Activated CD4-positive, alpha-beta T cell treated with anti-CD3 and anti-CD28 coated beads for 1 hour (primary cell): ENCODE measurements at regions not wholly inside any gene's neighbourhood (a gene's known extent, or its start where the extent isn't known, plus 50 kb on each side); places are given as distances from the start of the nearest gene placed in this dataset.

ENCODE experiments used
- DNase-seq: peaks from one replicate; pipeline ENCODE4 v3.0.0-alpha.2; 2020

DNA sequence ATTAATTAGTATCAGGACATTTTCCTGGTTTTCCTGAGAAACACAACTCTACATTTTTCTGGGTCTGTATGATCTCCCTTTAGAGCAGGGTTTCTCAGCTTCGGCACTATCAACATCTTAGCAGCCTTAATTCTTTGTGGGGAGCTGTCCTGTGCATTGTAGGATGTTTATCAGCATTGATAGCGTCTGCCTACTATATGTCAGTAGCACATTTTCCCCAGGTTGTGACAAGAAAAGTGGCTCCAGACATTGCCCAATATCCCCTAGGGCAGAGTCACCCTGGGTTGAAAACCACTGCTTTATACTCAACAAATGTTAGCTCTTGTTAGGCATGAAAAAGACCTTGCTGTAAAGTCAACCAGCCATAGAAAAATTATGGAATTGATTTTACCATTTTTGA lies 195.1 kb upstream of the FMN2 start:
- DNase-seq = no peak

DNA sequence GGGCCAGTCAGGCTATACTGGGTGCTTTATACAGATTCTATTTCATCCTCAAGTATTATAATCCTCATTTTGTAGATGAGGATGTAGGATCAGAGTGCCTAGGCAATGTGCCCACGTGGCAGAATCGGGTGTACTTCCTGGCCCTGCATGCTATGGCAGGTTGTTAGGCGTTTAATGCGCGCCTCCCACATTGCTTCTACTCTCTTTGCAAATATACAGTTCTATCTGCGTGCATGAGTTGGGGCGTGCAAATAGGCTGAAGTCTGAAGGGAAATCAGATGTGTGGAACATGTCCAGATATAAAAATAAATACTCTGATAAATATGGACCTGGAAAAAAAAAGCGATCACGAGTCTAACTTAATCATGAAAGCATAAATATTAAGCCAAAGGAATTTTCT lies 194.7 kb upstream of the FMN2 start:
- no peak for DNase-seq

DNA sequence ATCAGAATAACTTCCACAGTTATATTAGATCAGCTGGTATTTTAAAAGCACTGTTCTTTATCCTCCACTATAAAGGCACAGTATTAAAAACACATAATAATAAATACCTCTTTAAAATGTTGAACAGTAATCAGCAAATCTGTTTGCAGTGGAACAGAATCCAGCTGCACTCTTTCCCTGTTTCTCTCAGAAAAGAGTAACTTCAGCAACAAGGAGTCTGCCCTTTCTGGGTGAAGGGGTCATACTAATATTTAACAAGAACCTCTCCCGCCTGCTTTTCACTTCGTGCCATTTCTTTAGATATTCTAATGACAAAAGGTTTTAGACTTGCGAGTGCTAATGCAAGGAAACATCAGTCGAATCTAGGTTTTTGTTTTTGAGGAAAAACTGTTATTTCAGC lies 194.2 kb upstream of the FMN2 start:
- no peak for DNase-seq

DNA sequence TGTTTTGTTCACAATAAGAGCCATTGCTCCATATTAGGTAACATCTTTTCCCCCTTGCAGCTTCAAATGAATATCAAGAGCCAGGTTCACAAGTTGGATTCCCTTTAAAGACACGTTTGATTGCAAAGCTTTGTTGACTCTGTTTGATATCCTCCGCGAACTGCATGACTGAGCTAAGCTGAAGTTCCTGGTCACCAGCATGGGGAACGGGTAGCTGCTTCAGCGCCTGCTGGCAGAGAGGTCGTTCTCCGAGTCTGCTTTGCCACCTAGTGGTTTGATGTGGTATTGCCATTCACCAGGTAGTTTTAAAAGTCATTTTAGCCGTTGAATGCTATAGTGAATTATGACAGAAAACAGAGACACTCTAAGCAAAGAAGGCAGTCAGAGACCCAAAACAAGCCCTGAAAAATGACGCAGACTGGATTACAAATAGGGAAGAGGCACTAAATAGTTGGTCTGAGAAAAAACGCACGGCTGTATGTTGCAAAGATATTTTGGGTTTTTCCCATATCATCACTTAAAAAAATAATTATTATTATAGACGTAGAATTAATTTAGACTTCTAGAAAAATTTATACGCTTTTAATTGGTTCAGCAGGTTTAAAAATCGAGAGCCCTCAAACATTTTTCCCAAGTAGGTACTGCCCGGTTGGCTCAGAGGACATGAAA lies 193.5 kb upstream of the FMN2 start:
- peak; percentile 50 for DNase-seq

DNA sequence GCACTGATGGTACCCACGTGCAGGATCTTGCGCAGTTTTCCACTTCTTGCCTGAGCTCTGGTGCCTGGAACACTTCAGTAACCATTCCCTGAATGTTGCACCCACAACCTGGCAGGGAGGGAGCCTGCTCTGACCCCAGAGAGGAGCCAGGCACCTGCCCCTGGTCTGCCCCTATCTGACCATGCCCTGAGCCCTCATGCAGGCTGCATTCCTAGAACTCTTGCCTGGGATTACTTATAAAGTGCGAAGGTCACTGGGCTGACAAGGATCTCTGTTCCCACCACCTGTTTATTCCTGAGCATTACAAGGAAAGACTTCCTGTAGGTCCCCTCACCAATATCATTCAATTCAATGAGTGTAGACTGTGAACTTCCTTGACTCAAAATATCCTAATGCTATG lies 191.9 kb upstream of the FMN2 start:
- DNase-seq = no peak

DNA sequence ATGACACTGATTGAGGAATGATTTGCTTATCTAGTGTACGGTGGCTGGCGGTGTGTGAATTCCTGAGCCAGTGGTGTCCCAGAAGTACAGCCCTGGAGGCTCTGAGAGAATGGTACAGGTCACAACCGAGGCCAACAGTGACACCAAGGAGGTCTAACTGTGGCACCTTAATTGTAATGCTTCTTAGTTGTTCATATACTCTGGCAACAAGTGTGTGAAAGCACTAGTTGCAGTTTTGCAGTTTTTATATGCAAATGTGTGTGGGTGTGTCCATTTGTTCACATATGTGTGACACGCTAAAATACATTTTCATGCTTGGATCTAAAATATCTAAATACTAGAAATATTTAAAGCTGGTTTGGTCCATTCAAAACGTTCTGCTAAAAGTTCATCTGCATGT lies 185.3 kb upstream of the FMN2 start:
- DNase-seq = no peak

DNA sequence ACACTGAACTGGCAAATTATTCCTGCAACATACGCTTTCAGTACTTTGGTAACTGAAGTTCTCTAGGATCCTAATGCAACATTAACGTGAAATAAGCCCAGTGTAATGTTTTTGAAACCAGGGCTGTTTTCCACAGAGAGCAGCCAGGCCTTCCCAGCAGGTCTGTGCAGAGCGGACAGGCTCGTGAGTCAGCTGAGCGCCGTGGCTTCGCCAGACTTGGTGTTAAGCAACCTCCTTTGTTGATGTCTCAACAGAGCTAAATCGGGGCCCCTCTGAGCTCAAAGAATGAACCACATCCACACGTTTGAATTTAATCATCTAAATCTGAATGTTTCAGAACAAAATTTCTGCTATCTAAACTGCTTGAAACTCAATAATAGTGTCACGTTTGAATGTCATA lies 181.8 kb upstream of the FMN2 start:
- no peak for DNase-seq

DNA sequence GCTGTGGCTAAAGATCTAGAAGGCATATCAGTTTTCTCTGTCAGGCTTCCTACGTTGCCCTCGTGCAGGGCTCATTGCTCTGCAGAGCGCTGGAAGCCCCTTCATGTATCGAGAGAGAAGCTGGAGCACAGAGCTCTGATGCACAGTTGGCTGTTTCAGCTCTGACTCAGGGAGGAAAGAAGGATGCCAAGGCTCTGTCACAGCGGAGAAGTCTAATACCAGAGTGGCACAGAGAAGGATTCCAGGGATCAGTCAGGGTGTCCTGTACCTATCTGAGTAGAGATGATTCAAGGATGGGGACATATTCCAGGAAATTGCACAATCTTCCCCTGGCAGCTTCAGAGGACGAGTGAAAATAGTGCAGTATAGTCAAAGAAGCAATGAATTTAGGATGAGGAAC lies 179.2 kb upstream of the FMN2 start:
- DNase-seq = no peak

DNA sequence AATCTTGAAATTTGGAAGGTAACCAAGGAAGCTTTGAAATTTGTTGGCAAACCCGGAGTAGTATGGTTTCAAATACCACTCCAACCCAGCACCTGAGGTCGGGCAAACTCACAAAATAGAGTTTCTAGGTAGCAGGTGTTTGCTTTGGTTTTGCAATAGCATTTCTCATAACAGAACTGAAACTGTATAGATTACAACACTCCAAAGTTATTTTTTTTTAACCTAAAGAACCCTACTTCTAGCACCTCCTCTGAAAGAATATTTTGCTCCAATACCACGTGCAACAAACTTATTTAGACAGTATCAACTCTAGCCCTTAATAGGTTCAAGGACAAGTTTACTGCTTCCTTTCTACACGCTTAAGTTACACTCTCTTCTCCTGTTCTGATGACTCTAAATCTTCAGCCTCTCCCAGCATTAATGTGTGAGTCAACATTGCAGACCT lies 178.5 kb upstream of the FMN2 start:
- no peak for DNase-seq

DNA sequence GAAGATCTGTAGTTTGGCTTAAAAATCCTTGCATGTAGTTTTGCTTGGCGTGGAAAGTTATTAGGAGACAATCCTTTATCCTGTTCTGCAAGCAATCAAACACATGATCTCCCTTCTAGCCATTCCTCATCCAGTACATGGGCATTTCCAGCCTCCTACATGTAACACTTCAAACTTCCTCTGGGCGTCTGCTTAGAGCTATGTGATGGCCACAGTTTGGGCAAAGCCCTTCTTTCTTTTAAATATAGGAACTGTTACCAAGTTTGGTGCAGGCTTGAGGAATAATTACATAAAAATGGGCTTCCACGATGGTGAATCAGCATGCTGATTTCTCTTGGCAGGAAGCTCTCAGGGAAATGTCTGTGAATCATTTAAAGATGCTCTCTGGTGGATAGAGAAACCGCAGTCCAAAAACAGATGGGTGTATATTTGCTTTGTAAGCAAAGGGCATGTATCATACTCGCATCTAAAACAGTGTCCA lies 176.9 kb upstream of the FMN2 start:
- DNase-seq = no peak

DNA sequence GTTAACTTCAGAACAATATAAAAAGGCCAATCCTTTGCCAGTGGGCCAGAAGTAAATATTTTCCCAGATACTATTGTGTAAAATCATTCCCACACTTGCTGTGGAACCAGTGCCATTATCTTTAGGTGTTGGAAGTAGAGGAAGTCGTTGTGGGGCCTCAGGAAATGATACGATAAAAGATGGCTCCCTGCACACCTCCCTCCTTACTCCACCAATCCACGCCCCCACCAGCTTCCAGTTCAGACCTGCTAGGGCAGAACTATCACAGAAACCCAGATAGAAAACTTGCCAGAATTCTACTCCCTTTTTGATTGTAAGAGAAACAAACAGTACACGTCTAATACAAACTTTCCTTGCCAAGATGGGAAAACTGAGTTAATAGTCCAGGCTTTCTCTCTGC lies 173.0 kb upstream of the FMN2 start:
- no peak for DNase-seq

DNA sequence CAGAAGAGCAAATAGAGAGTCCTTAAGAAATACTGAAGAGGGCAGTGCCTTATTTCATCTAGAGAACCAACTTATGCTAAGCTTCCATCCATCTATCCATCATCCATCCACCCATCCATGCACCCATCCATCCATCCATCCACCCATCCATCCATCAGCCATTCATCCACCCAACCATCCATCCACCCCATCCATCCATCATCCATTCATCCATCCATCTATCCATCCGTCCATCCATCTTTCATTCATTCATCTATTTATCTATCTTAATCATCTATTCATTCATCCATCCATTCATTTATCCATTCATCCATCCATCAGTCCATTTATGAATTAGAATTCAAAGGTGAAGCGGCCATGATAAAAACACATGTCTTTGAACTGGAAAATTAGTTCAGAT lies 171.5 kb upstream of the FMN2 start:
- no peak for DNase-seq

DNA sequence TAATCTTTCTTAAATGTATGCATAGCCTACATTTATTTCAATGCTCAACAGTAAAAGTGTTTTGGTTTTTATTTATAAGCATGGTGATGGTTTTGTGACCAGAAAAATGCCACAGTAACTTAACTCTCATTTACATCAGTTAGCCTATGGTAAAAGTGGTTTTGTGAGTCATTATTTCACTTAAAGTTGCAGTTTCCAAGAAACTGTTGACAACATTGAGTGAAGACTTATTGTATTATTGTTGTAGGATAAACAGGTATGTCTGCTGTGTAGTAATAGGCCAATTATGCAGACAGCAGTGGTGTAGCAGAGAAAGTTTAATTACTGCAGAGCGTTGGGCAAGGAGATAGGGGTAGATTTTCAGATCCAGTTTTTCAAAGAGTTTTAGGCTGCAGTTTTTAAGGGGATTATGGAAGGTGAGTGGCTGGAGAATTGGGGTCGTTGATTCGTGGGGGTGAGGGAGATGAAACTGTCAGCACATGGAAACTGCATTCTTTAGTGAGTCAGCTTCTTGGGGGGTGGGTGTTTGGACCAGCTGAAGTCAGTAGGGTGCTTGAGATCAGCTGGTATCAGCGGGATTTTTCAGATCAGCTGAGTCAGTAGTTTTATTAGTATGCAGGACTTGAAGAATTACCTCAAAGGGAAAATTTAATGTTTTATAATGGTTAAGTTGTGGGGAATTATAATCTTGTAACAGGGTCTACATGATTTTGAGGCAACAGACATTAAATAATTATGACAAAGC lies 168.7 kb upstream of the FMN2 start:
- DNase-seq = no peak

DNA sequence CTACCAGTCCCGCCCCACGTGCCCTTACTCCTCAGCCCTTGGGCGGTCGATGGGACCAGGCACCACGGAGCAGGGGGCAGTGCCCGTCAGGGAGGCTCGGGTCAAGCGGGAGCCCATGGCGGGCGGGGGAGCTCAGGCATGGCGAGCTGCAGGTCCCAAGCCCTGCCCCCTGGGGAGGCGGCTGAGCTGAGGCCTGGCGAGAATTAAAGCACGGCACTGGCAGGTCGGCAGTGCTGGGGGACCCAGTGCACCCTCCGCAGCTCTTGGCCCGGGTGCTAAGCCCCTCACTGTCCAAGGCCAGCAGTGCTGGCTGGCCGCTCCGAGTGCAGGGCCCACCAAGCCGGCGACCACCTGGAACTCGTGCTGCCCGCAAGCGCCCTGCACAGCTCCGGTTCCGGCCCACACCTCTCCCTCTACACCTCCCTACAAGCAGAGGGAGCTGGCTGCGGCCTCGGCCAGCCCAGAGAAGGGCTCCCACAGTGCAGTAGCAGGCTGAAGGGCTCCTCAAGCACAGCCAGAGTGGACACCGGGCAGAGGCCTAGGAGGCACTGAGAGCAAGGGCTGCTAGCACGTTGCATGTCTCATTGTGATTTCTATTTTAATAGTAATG lies 166.8 kb upstream of the FMN2 start:
- DNase-seq = no peak

DNA sequence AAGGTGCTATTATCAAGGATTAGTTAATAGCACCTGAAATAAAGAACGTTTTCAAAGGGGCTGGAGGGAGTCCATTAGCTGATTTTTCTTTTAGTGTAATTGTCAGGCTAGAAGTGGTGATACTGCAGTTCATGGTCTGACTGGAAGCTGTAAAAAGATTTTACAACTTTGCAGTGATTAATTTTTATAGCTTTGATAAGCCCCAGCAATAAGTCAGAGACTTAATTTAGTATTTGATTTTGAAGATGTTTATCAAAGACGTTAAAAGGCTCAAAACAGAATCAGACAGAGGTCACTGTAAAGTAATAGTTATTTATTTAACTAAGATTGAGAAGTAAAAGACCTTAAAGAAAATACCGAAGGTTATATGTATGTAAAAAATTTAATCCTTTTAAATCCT lies 165.5 kb upstream of the FMN2 start:
- DNase-seq = no peak

DNA sequence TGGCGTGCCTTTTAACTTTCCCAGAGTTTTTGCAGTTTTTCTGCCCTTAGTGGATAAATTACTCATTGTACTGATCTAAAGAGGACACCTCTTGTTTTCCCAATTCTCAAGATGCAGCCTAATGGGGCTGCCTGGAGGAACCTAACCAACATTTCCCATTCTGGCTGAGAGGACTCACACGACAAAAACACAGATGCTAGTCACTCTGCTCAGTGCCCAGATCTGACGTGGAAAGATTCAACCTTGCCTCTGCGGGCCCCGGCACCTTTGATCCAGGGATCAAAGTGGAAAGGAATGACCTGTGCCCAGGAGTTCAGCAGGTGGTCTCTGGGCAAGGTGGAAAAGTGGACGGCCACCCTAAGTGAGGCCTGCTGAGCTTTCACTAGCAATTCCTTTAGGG lies 162.4 kb upstream of the FMN2 start:
- DNase-seq = no peak

DNA sequence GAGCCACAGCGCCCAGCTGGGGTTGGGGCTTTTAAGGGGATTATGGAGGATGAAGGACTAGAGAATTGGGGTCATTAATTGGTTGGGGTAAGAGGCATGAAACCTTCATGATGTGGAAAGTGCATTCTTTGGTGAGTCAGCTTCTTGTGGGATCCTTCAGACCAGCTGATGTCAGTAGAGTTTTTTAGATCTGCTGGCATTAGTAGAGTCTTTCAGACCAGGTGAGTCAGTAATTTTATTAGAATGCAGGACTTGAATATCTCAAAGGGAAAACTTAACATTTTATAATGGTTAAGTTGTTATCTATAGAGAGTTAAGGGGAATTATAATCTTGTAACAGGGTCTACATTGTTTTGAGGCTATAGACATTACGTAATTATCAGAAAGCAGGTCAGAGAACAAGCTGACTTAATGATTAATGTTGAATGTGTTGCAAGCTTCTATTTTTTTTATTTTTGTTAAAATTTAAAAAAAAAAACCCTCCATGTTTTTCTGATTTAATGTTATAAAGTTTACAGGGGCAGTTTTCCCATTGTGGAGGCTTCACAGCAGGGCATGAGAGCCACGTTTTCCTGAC lies 160.9 kb upstream of the FMN2 start:
- no peak for DNase-seq

DNA sequence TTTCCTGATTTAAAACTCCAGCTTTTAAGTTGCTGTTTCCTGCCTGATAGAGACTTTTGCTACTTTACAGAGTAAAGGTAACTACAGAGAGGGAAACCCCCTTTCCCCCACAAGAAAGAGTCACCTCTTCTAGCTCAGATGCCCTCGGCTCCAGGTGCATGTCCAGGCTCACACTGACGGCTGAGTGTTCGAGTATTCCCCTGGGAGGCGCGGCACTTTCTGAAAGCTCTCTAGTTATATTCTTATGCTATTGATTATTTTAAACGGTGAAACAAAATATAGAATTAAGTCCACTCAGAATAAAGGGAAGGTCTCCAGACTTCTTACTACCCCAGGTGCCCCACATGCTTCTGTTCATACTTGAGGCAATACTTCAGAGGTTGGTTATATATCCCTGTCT lies 160.3 kb upstream of the FMN2 start:
- DNase-seq = no peak

DNA sequence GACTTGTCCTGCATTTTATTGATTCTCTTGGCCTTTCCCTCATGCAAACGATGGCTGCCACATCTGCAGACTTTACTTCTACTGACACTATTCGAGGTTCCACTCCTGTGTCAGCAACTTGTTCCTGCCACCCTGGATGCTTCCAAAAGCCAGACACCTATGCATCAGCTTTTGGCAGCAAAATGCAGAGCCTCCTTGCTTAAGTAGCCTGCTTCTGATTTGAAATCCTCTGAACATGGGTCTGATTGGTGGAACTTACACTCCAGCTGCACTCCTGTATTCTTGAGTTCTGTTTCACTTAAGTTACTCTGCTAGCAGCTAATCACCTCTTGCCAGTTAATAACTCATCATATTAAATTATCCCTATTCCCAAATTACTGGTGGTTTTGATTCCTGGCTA lies 152.1 kb upstream of the FMN2 start:
- DNase-seq = no peak

DNA sequence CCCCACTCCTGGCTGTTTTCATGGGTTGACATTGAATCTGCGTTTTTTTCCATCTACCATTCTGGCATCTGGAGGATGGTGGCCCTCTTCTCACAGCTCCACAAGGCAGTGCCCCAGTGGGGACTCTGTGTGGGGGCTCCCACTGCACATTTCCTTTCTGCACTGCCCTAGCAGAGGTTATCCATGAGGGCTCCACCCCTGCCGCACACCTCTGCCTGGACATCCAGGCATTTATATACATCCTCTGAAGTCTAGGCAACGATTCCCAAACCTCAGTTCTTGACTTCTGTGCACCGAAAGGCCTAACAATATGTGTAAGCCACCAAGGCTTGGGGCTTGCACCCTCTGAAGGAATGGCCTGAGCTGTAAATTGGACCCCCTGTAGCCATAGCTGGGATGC lies 147.9 kb upstream of the FMN2 start:
- no peak for DNase-seq

DNA sequence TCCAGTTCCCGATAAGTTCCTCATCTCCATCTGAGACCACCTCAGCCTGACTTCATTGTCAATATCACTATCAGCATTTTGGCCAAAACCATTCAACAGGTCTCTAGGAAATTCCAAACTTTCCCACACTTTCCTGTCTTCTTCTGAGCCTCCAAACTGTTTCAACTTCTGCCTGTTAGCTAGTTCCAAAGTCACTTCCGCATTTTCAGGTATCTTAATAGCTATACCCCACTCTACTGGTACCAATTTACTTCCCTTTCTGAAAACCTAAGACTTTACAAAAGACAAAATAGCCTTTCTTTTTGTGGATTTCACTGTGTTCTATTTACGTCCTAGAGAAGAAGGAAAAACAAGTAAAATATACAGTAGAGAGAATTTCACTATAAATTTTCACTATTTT lies 147.0 kb upstream of the FMN2 start:
- no peak for DNase-seq

DNA sequence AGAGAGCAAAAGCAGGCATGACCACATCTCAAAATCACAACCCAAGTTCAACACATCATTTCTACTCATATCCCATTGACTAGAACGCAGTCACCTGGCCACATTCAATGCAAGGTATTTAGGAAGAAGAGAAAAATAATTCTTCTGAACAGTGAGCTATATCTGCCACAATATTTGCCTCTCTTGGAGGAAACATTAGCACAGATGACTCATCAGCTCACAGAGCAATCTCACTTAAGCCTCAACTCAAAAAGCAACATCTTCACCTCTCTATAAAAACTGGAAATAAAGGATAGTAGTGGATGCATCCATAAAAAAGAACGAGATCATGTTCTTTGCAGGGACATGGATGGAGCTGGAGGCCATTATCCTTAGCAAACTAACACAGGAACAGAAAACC lies 143.9 kb upstream of the FMN2 start:
- no peak for DNase-seq

DNA sequence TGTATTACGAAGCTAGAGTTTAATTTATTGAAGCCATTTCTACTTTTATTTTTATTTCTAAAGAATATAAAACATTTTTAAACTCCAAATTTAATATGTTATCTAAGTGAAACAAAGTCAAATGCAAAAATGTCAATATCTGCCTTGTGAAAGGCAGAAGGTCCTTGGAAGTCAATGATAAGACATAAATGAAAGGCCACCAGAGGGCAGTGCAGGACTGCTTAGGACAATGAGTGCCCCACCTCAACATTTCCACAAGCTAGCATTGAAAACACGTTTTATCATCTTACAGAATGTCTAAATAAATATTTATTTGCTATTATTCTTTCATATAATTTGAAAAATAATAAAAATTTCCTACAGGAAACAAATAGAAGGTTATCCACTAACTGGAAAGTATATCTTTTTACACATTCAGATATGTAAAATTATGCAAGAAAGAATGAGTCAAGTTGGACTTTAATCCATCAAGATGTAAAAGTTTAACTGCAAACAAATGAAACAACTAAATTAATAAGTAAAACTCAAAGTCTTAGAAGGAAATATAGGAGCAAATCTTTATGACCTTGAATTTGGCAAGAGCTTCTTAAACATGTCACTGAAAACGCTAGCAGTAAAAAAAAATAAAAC lies 140.1 kb upstream of the FMN2 start:
- no peak for DNase-seq
